Hematopoietic multipotent progenitor cell treated with erythropoietin and hydrocortisone succinate and interleukin-3 and kit ligand, for 8 days (in vitro differentiated cells): ENCODE measurements at regions not wholly inside any gene's neighbourhood (a gene's known extent, or its start where the extent isn't known, plus 50 kb on each side); places are given as distances from the start of the nearest gene placed in this dataset.

Experiments used
- DNase-seq: peaks from one replicate; pipeline ENCODE4 v3.0.0-alpha.2; 2015

GRCh38 chr3:72591522-72592421 lies 256.5 kb downstream of the SHQ1 start:
- DNase-seq = peak; percentile 96

GRCh38 chr3:72590732-72591221 lies 257.5 kb downstream of the SHQ1 start:
- no peak for DNase-seq

GRCh38 chr3:72587282-72587681 lies 261.0 kb downstream of the SHQ1 start:
- DNase-seq = peak; percentile 22

GRCh38 chr3:72586694-72587093 lies 261.6 kb downstream of the SHQ1 start:
- DNase-seq = no peak

GRCh38 chr3:72585966-72586365 lies 262.3 kb downstream of the SHQ1 start:
- no peak for DNase-seq

GRCh38 chr3:72584262-72584661 lies 264.0 kb downstream of the SHQ1 start:
- DNase-seq = no peak

- no peak for DNase-seq
Measured at GRCh38 chr3:72582963-72583362, 265.3 kb downstream of the SHQ1 start.

- no peak for DNase-seq
Measured at GRCh38 chr3:72582211-72582878, 265.9 kb downstream of the SHQ1 start.

GRCh38 chr3:72580900-72581299 lies 267.3 kb downstream of the SHQ1 start:
- peak; percentile 84 for DNase-seq

- no peak for DNase-seq
Measured at GRCh38 chr3:72580246-72580756, 267.9 kb downstream of the SHQ1 start.

GRCh38 chr3:72579581-72580245 lies 268.5 kb downstream of the SHQ1 start:
- DNase-seq = peak; percentile 26

GRCh38 chr3:72579191-72579580 lies 269.1 kb downstream of the SHQ1 start:
- DNase-seq = no peak

- no peak for DNase-seq
Measured at GRCh38 chr3:72577190-72577589, 271.1 kb downstream of the SHQ1 start.

GRCh38 chr3:72576563-72576962 lies 271.7 kb downstream of the SHQ1 start:
- DNase-seq = peak; percentile 39

- no peak for DNase-seq
Measured at GRCh38 chr3:72574144-72574543, 274.1 kb downstream of the SHQ1 start.

GRCh38 chr3:72573051-72573450 lies 275.2 kb downstream of the SHQ1 start:
- no peak for DNase-seq

- DNase-seq = no peak
Measured at GRCh38 chr3:72572489-72573007, 275.7 kb downstream of the SHQ1 start.

- no peak for DNase-seq
Measured at GRCh38 chr3:72571638-72572114, 276.6 kb downstream of the SHQ1 start.

- DNase-seq = no peak
Measured at GRCh38 chr3:72571052-72571451, 277.2 kb downstream of the SHQ1 start.

- no peak for DNase-seq
Measured at GRCh38 chr3:72569754-72570440, 278.3 kb downstream of the SHQ1 start.

- DNase-seq = no peak
Measured at GRCh38 chr3:72568083-72568482, 280.2 kb downstream of the SHQ1 start.

- no peak for DNase-seq
Measured at GRCh38 chr3:72567474-72567873, 280.8 kb downstream of the SHQ1 start.
